GM20000 (cell line): ENCODE measurements at regions not wholly inside any gene's neighbourhood (a gene's known extent, or its start where the extent isn't known, plus 50 kb on each side); places are given as distances from the start of the nearest gene placed in this dataset.
"Not testable (repeated sequence)": the region's sequence is repeated elsewhere in the genome, so short reads cannot be mapped to it uniquely, and the experiment has no call there.

ENCODE experiments used
- DNase-seq: peaks from one replicate; pipeline ENCODE4 v3.0.0; 2012; ENCODE audit warnings: low spot score
- TF ChIP-seq, protein P1 (sequence below): IDR thresholded peaks from 2 replicates; pipeline ENCODE4 v1.5.1; 2012; ENCODE audit warnings: mild to moderate bottlenecking, control low read depth; ENCODE audit errors: extremely low read depth, missing control alignments

GRCh38 chr4:54433686-54434085 lies 204.6 kb downstream of the PDGFRA start:
- TF ChIP-seq, protein P1, sequence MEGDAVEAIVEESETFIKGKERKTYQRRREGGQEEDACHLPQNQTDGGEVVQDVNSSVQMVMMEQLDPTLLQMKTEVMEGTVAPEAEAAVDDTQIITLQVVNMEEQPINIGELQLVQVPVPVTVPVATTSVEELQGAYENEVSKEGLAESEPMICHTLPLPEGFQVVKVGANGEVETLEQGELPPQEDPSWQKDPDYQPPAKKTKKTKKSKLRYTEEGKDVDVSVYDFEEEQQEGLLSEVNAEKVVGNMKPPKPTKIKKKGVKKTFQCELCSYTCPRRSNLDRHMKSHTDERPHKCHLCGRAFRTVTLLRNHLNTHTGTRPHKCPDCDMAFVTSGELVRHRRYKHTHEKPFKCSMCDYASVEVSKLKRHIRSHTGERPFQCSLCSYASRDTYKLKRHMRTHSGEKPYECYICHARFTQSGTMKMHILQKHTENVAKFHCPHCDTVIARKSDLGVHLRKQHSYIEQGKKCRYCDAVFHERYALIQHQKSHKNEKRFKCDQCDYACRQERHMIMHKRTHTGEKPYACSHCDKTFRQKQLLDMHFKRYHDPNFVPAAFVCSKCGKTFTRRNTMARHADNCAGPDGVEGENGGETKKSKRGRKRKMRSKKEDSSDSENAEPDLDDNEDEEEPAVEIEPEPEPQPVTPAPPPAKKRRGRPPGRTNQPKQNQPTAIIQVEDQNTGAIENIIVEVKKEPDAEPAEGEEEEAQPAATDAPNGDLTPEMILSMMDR = peak; percentile 1
- no peak for DNase-seq

- no peak for DNase-seq
- TF ChIP-seq, protein P1 = no peak
Observed at GRCh38 chr4:54439831-54440243, 210.7 kb downstream of the PDGFRA start.

DNA sequence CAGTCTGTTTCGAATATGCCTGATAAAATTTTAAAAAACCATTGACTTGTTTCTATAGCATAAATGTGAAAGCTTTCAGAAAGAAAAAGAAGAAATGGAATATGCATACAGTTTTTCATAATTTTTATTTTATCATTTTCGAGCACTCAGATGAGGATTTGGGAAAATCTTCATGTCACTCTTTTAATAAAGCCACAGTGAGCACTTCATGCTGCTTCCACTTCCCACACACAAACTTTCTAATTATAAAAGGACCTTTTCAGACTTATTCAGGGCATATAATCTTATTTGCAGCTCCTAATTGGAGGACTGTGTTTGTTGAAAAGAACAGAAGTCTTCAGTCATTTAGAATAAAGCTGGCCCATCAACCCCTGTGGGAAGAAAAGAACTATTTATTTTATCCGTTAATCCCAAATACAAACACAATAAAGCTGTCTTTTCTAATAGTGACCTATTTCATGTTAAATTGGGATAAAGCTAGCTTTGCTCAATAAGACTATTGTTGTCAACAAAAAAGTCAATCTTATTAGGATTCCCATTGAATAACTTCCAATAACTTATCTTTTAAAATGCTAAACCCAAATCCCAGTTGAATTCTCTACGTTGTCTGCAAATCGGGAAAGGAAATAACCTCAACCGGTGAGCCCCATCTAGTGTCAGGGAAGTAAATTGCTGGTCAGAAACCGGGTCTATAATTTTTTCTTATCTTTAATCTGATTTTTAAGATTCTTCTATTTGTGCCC lies 211.5 kb downstream of the PDGFRA start:
- DNase-seq = no peak

DNA sequence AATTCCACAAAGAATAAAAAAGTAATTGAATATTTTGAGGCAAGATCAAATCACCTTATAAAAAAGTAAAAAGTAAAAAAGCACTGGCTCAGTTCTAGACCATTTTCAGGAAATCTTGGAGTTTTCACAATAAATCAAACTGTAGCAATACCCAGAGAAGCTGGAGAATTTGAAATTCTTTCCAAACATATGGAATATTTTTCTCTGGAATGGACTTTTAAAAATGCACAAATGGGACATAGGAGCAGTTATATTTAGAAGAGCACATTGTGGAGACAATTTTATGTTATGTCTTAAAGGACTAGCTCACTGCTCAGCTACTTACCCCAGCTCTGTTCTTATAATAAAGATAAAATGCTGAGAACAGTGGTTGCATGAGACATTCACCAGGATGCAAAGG lies 211.9 kb upstream of the KIT start:
- DNase-seq = no peak

More for the DNA sequence above, 211.5 kb downstream of the PDGFRA start:
- TF ChIP-seq, protein P1 = no peak

GRCh38 chr4:54446581-54446980 lies 211.2 kb upstream of the KIT start:
- TF ChIP-seq, protein P1 = no peak
- DNase-seq = no peak

More for the DNA sequence above, 211.9 kb upstream of the KIT start:
- TF ChIP-seq, protein P1 = no peak

- DNase-seq = no peak
- TF ChIP-seq, protein P1 = no peak
Observed at GRCh38 chr4:54447304-54447703, 210.5 kb upstream of the KIT start.

DNA sequence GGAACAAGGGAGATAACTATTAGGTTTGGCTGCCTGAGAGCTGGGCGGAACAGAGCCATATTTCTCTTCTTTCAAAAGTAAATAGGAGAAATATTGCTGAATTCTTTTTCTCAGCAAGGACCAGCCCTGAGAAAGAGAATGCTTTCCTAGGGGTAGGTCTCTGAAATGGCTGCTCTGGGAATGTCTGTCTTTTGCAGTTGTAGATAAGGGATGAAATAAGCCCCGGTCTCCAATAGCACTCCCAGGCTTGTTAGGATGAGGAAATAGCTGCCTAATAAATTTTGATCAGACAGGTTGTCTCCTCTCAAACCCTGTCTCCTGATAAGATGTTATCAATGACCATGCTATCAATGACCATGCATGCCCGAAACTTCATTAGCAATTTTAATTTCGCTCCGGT lies 207.8 kb upstream of the KIT start:
- no peak for DNase-seq
- TF ChIP-seq, protein P1 = no peak

- DNase-seq = not testable (repeated sequence)
Observed at GRCh38 chr4:54466960-54467359, 190.8 kb upstream of the KIT start.
